ENCODE measurements at regions not wholly inside any gene's neighbourhood (a gene's known extent, or its start where the extent isn't known, plus 50 kb on each side); places are given as distances from the start of the nearest gene placed in this dataset.

- ATAC-seq: no peak
- DNase-seq (ENCODE audit: low spot score): no peak
- H3K27me3 Mint-ChIP-seq: no peaks in the 10 kb centered on the region
- peaks cover 6% of the 10 kb centered on the region for H3K9me3 Mint-ChIP-seq
- no peaks in the 10 kb centered on the region for H3K4me1 Mint-ChIP-seq (ENCODE audit: low read depth in 2 of 2)
- no peaks in the 10 kb centered on the region for H3K36me3 Mint-ChIP-seq
- H3K27ac Mint-ChIP-seq: no peak overlapping the region
- no peak overlapping the region for H3K4me3 Mint-ChIP-seq
Measured at GRCh38 chr4:137253949-137254348, 278.3 kb downstream of the PCDH18 start.

- H3K4me1 Mint-ChIP-seq (ENCODE audit: low read depth in 2 of 2): no peaks in the 10 kb centered on the region
- ATAC-seq (no peak), DNase-seq (ENCODE audit: low spot score) (no peak)
- H3K9me3 Mint-ChIP-seq: peaks cover 9% of the 10 kb centered on the region
- no peak overlapping the region for H3K27ac Mint-ChIP-seq
- no peak overlapping the region for H3K4me3 Mint-ChIP-seq
- H3K36me3 Mint-ChIP-seq: no peaks in the 10 kb centered on the region
- no peaks in the 10 kb centered on the region for H3K27me3 Mint-ChIP-seq
Measured at GRCh38 chr4:137249112-137249511, 283.2 kb downstream of the PCDH18 start.

GRCh38 chr4:137238456-137239162 lies 293.7 kb downstream of the PCDH18 start:
- H3K9me3 Mint-ChIP-seq: peaks cover 27% of the 10 kb centered on the region
- no peak overlapping the region for H3K4me3 Mint-ChIP-seq
- DNase-seq (ENCODE audit: low spot score) (peak; percentile 41), ATAC-seq (no peak)
- no peak overlapping the region for H3K27ac Mint-ChIP-seq
- H3K27me3 Mint-ChIP-seq: no peaks in the 10 kb centered on the region
- no peaks in the 10 kb centered on the region for H3K4me1 Mint-ChIP-seq (ENCODE audit: low read depth in 2 of 2)
- H3K36me3 Mint-ChIP-seq: peaks cover 9% of the 10 kb centered on the region

DNA sequence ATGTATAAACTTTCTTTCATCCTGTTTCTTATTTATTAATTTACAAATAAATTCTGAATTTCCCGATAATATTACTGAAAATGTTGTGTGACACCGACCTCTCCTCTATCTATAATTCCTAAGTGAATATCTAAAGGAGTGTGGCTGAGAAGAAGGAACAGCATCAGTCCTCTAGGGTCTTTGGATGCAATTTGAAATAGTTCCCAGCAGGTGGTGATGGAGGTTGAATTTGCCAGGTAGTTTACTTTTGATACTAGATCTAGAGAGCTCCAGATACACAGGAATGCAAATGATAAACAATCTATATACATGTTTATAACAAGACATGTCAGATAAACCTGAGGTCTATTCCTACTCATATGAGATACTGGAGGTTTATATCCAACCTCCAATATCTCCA lies 305.4 kb downstream of the PCDH18 start:
- H3K4me3 Mint-ChIP-seq: no peak overlapping the region
- H3K27ac Mint-ChIP-seq: no peak overlapping the region

GRCh38 chr4:137226221-137226620 lies 306.1 kb downstream of the PCDH18 start:
- ATAC-seq: no peak
- Mint-ChIP-seq H3K27me3 (no peaks in the 10 kb centered on the region), H3K27ac (no peak overlapping the region)

More for the DNA sequence above, 305.4 kb downstream of the PCDH18 start:
- no peaks in the 10 kb centered on the region for H3K36me3 Mint-ChIP-seq
- H3K9me3 Mint-ChIP-seq: no peaks in the 10 kb centered on the region
- ATAC-seq (no peak), DNase-seq (ENCODE audit: low spot score) (no peak)
- no peaks in the 10 kb centered on the region for H3K4me1 Mint-ChIP-seq (ENCODE audit: low read depth in 2 of 2)
- no peaks in the 10 kb centered on the region for H3K27me3 Mint-ChIP-seq

DNA sequence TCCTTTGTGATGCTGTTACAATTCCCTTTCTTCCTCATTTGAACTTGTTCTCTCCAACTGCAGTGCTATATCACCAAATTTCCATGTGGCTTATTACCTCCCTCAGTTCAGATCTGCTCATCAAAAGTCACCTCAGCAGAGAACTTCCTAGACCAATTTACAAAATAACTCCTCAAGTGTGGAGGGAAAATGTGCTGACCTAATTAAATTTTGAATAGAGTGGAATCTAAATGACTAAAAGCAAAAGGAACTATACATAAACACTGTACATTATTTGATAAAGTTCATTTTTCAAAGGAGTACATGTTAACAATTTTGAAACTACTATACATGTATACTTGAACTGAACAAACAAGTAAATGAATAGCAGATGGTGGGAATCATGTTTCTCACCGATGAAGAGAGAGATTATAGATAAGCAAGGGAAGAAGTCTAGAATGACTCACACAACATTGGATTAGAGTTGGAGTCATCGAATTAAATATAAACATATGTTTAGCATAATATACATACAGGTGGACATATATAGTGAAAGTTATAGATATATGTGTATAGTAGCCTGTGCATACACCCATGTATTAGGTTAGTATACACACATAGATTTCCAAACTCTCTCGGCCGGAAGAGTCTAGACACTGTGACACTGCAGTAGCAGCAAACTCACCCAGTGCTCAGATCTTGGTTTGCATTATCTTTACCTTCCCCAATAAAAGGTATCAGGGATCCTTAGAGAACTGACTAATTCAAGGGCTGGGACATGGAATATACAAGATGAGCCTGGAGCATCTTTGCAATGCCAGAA lies 318.7 kb downstream of the PCDH18 start:
- Mint-ChIP-seq H3K4me1 (ENCODE audit: low read depth in 2 of 2) (no peaks in the 10 kb centered on the region), H3K36me3 (no peaks in the 10 kb centered on the region), H3K27ac (no peak overlapping the region), H3K4me3 (no peak overlapping the region), H3K27me3 (no peaks in the 10 kb centered on the region), H3K9me3 (peaks cover 13% of the 10 kb centered on the region)
- ATAC-seq (no peak), DNase-seq (ENCODE audit: low spot score) (no peak)

More at GRCh38 chr4:137226221-137226620, 306.1 kb downstream of the PCDH18 start:
- H3K9me3 Mint-ChIP-seq: no peaks in the 10 kb centered on the region
- no peaks in the 10 kb centered on the region for H3K4me1 Mint-ChIP-seq (ENCODE audit: low read depth in 2 of 2)
- DNase-seq (ENCODE audit: low spot score): no peak
- H3K36me3 Mint-ChIP-seq: no peaks in the 10 kb centered on the region
- H3K4me3 Mint-ChIP-seq: no peak overlapping the region

DNA sequence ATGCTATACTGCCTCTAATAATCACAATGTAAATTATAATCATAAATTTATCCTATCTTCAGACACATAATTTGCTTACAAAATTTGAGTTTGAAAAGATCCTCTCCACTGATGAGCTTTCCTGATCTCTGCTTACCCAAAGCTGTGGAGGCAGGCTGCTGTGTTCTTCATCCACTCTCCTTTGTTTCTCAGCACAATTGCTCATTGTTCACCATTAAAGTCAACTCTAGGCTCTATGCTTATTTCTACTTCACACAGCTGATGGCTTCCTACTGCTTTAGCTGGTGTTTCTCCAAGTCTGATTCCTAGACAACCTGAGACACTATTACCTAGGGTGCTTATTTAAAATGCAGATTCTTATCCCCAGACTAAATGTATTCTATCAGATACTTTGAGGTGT lies 319.7 kb downstream of the PCDH18 start:
- no peaks in the 10 kb centered on the region for H3K36me3 Mint-ChIP-seq
- H3K9me3 Mint-ChIP-seq: peaks cover 13% of the 10 kb centered on the region
- H3K4me1 Mint-ChIP-seq (ENCODE audit: low read depth in 2 of 2): no peaks in the 10 kb centered on the region
- DNase-seq (ENCODE audit: low spot score) (no peak), ATAC-seq (no peak)
- H3K27ac Mint-ChIP-seq: no peak overlapping the region
- no peaks in the 10 kb centered on the region for H3K27me3 Mint-ChIP-seq
- no peak overlapping the region for H3K4me3 Mint-ChIP-seq

DNA sequence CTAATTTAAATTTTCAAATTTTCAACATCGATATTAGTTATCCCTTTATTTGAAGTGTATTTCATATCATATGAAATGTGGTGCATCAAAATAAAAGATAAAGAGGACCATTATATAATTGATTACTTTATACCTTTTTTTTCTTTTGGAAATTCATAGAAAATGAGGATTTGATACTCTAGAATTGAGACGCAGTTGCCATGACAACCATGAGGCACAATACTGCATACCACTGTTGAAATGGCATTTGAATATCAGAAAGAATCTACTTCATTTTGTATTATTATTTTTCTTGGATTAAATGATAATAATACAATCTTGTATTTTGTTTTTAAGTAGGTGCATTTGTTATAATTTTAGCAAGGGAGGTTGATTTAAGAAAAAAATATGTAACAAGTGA lies 323.1 kb downstream of the PCDH18 start:
- Mint-ChIP-seq H3K9me3 (peaks cover 16% of the 10 kb centered on the region), H3K27me3 (no peaks in the 10 kb centered on the region), H3K36me3 (no peaks in the 10 kb centered on the region), H3K4me3 (no peak overlapping the region), H3K4me1 (ENCODE audit: low read depth in 2 of 2) (no peaks in the 10 kb centered on the region), H3K27ac (no peak overlapping the region)
- DNase-seq (ENCODE audit: low spot score) (no peak), ATAC-seq (no peak)

- no peaks in the 10 kb centered on the region for H3K36me3 Mint-ChIP-seq
- H3K4me1 Mint-ChIP-seq (ENCODE audit: low read depth in 2 of 2): no peaks in the 10 kb centered on the region
- H3K27me3 Mint-ChIP-seq: no peaks in the 10 kb centered on the region
- peaks cover 8% of the 10 kb centered on the region for H3K9me3 Mint-ChIP-seq
- H3K27ac Mint-ChIP-seq: no peak overlapping the region
- no peak for ATAC-seq
- no peak for DNase-seq (ENCODE audit: low spot score)
- no peak overlapping the region for H3K4me3 Mint-ChIP-seq
Measured at GRCh38 chr4:137206781-137207180, 325.5 kb downstream of the PCDH18 start.

DNA sequence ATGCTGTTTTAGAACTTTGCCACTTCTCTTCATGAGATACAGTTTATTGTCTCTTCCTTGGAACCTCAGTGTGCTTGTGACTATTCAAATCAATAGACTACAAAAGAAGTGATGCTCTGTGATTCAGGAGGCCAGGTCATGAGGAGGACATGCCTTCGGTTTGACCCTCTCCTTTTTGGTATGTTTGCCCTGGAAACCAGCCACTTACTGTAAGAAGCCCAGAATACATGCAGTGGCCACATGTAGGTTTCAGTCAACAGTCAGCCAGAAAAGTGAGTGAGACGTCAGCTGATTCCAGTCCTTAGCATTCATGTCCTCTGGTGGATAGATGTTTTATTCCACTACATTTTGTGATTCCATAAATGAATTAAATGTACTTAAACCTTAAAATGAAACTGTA lies 328.7 kb downstream of the PCDH18 start:
- peaks cover 3% of the 10 kb centered on the region for H3K9me3 Mint-ChIP-seq
- no peak overlapping the region for H3K4me3 Mint-ChIP-seq
- H3K27me3 Mint-ChIP-seq: no peaks in the 10 kb centered on the region
- ATAC-seq (no peak), DNase-seq (ENCODE audit: low spot score) (no peak)
- H3K27ac Mint-ChIP-seq: no peak overlapping the region
- no peaks in the 10 kb centered on the region for H3K36me3 Mint-ChIP-seq
- H3K4me1 Mint-ChIP-seq (ENCODE audit: low read depth in 2 of 2): no peaks in the 10 kb centered on the region

DNA sequence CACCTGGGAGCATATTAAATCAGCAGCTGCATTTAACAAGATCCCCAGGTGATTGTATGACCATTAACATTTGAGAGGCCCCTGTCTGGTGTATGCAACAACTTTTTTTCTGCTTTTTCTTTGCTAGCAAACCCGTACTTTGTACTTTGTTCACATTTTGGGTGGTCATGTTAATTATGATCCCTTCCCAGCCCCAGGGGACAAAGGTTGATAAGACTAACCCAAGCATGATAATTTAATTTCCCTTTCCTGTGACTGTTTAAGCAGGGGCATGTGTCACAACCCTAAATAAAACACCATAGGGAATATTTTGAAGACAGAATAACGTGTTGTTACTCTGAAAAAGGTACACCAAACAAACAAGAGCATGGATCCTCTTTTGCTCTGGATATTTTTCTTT lies 332.0 kb downstream of the PCDH18 start:
- H3K9me3 Mint-ChIP-seq: peaks cover 3% of the 10 kb centered on the region
- H3K4me1 Mint-ChIP-seq (ENCODE audit: low read depth in 2 of 2): no peaks in the 10 kb centered on the region
- ATAC-seq: no peak
- H3K36me3 Mint-ChIP-seq: no peaks in the 10 kb centered on the region
- H3K4me3 Mint-ChIP-seq: no peak overlapping the region
- H3K27me3 Mint-ChIP-seq: no peaks in the 10 kb centered on the region
- no peak overlapping the region for H3K27ac Mint-ChIP-seq
- no peak for DNase-seq (ENCODE audit: low spot score)

- Mint-ChIP-seq H3K4me3 (no peak overlapping the region), H3K27ac (no peak overlapping the region), H3K9me3 (no peaks in the 10 kb centered on the region), H3K27me3 (no peaks in the 10 kb centered on the region), H3K4me1 (ENCODE audit: low read depth in 2 of 2) (no peaks in the 10 kb centered on the region), H3K36me3 (no peaks in the 10 kb centered on the region)
- DNase-seq (ENCODE audit: low spot score) (no peak), ATAC-seq (no peak)
Measured at GRCh38 chr4:137198791-137199190, 333.5 kb downstream of the PCDH18 start.

- Mint-ChIP-seq H3K27ac (no peak overlapping the region), H3K9me3 (peaks cover 16% of the 10 kb centered on the region), H3K4me1 (ENCODE audit: low read depth in 2 of 2) (no peaks in the 10 kb centered on the region), H3K4me3 (no peak overlapping the region), H3K27me3 (no peaks in the 10 kb centered on the region), H3K36me3 (peaks cover 10% of the 10 kb centered on the region)
- ATAC-seq: no peak
- no peak for DNase-seq (ENCODE audit: low spot score)
Measured at GRCh38 chr4:137194670-137195069, 337.6 kb downstream of the PCDH18 start.

- Mint-ChIP-seq H3K9me3 (peaks cover 18% of the 10 kb centered on the region), H3K4me3 (no peak overlapping the region), H3K4me1 (ENCODE audit: low read depth in 2 of 2) (no peaks in the 10 kb centered on the region), H3K27me3 (no peaks in the 10 kb centered on the region), H3K36me3 (peaks cover 10% of the 10 kb centered on the region), H3K27ac (no peak overlapping the region)
- ATAC-seq (no peak), DNase-seq (ENCODE audit: low spot score) (no peak)
Measured at GRCh38 chr4:137193564-137193963, 338.7 kb downstream of the PCDH18 start.

All from natural killer cell treated with Interleukin-12 subunit alpha and Interleukin-12 subunit beta and Interleukin-15 and Interleukin-18, amount 100 ng/mL, for 72 hours (primary cell).